T-cell (primary cell): ENCODE measurements at regions not wholly inside any gene's neighbourhood (a gene's known extent, or its start where the extent isn't known, plus 50 kb on each side); places are given as distances from the start of the nearest gene placed in this dataset.

Source experiments
- ATAC-seq, 4 experiments: fragments of 200-7000 bp in 3 of 4; fragments of 150-1000 bp in 1 of 4; cut with Tn5 transposase; replicated peaks in 1 of 4; 1 replicate in 3 of 4; 2 replicates in 1 of 4; pipeline ENCODE4 v1.10.0; 2021; ENCODE audit warnings: moderate library complexity in 3 of 4, mild to moderate bottlenecking in 2 of 4, moderate number of reproducible peaks in 1 of 4
- CTCF ChIA-PET, 2 donors: fragments of 300-600 bp; sonication (Branson Sonifier 250); formaldehyde crosslinking; loops; one replicate each; lab custom pipeline; 2022; ENCODE audit warnings: antibody characterized with exemption in 2 of 2; lab: Charles Lee
- POLR2A ChIA-PET, 2 donors: fragments of 300-600 bp; sonication (Branson Sonifier 250); formaldehyde crosslinking; loops; one replicate each; lab custom pipeline; 2022; ENCODE audit warnings: antibody characterized with exemption in 2 of 2; lab: Charles Lee
- DNase-seq, 35 experiments: peaks; one replicate each; pipeline versions ENCODE4 v3.0.0 to v3.0.0-alpha.2; 2013 to 2023
- H3K27ac ChIP-seq: one replicate; pipeline ENCODE4 v1.5.1; 2013; ENCODE audit warnings: low read length
- H3K27me3 ChIP-seq, 2 experiments: replicated peaks in 1 of 2; 1 replicate in 1 of 2; 2 replicates in 1 of 2; pipeline versions ENCODE4 v1.6.1 to v1.7.0; 2013; ENCODE audit warnings: low read length in 1 of 2, mixed read lengths in 1 of 2; ENCODE audit not compliant: control insufficient read depth in 2 of 2, insufficient read depth in 2 of 2; ENCODE audit errors: extremely low read depth in 1 of 2
- H3K36me3 ChIP-seq, 2 donors: 1 replicate in 1 of 2; 2 replicates in 1 of 2; pipeline versions ENCODE4 v1.6.1 to v1.7.0; 2013; ENCODE audit warnings: low read length in 1 of 2; ENCODE audit not compliant: control insufficient read depth in 2 of 2, insufficient read depth in 1 of 2; ENCODE audit errors: extremely low read depth in 1 of 2
- H3K4me1 ChIP-seq, 2 experiments: 1 replicate in 1 of 2; 2 replicates in 1 of 2; pipeline versions ENCODE4 v1.6.1 to v1.7.0; 2013; ENCODE audit warnings: low read length in 2 of 2, mixed read lengths in 1 of 2; ENCODE audit not compliant: insufficient read depth in 2 of 2, control insufficient read depth in 1 of 2; ENCODE audit errors: extremely low read depth in 1 of 2
- H3K4me3 ChIP-seq, 2 donors: 1 replicate in 1 of 2; 2 replicates in 1 of 2; pipeline versions ENCODE4 v1.5.1 to v1.7.0; 2013; ENCODE audit warnings: mild to moderate bottlenecking in 2 of 2, low read length in 1 of 2, moderate library complexity in 1 of 2; ENCODE audit not compliant: control insufficient read depth in 1 of 2; ENCODE audit errors: extremely low read depth in 1 of 2
- H3K9me3 ChIP-seq: 2 replicates; pipeline ENCODE4 v1.7.0; 2013
- H3K27ac Mint-ChIP-seq, 2 donors: one replicate each; pipeline ENCODE4 v1.8.0; 2020 to 2021; ENCODE audit warnings: mild to moderate bottlenecking in 2 of 2, mixed read lengths in 2 of 2
- H3K27me3 Mint-ChIP-seq, 2 donors: one replicate each; pipeline ENCODE4 v1.8.0; 2021 to 2022; ENCODE audit warnings: mixed read lengths in 2 of 2
- H3K36me3 Mint-ChIP-seq: one replicate; pipeline ENCODE4 v1.8.0; 2021; ENCODE audit warnings: mixed read lengths
- H3K4me1 Mint-ChIP-seq, 3 donors: one replicate each; pipeline ENCODE4 v1.8.0; 2020 to 2022; ENCODE audit warnings: mixed read lengths in 3 of 3, mild to moderate bottlenecking in 1 of 3
- H3K4me3 Mint-ChIP-seq, 3 donors: one replicate each; pipeline ENCODE4 v1.8.0; 2020 to 2022; ENCODE audit warnings: mild to moderate bottlenecking in 3 of 3, mixed read lengths in 3 of 3, moderate library complexity in 3 of 3
- H3K9me3 Mint-ChIP-seq, 3 donors: one replicate each; pipeline ENCODE4 v1.8.0; 2020 to 2022; ENCODE audit warnings: mixed read lengths in 3 of 3
- WGBS: methylation state at CpG from one replicate; pipeline ENCODE4 v1.1.5; 2013; ENCODE audit warnings: missing lambda C conversion rate; ENCODE audit not compliant: insufficient coverage; 5-methylcytosine and 5-hydroxymethylcytosine counted together

- CTCF ChIA-PET = interaction anchor here in 1 of 2 donors (0.6 to 1.1 kb wide), 4 partner anchors 10 to 282 kb away, joined by 3 read pairs; no protein-coding TSS in a partner anchor
- POLR2A ChIA-PET = interaction anchor here (0.5 to 0.8 kb wide), 4 partner anchors 92 to 1722 kb away, joined by 3 to 5 read pairs (median 4); no protein-coding TSS in a partner anchor
Measured at GRCh38 chr9:94166236-94166975, 82.1 kb downstream of the PTPDC1 start.

DNA sequence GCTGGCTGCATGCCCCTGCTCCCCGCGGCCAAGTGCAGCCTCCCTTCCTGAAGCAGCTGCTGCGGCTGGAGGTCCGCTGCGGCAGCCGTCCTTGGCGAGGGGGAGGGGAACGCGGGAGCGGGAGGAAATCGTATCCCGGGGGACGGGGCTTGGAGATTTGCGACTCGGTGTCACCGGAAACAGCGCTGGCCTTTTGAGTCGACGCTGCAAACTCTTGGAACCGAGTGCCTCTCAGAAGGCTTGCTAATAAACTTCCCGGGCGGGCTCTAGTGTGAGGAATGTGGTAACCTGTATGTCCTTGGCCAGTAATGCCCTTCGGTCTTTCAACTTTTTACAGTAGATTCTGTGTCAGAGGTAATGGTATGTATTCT is 82.7 kb downstream of the PTPDC1 start:
- peak overlapping the region; percentile 88 to 92 for H3K4me3 ChIP-seq
- no peak for ATAC-seq

More at GRCh38 chr9:94166236-94166975, 82.1 kb downstream of the PTPDC1 start:
- under 1% methylated on average over 71 of the region's 96 CpGs for WGBS
- H3K27ac Mint-ChIP-seq = peak overlapping the region; percentile 77 to 86
- no peaks in the 10 kb centered on the region for H3K27me3 Mint-ChIP-seq
- ATAC-seq (peak; percentile 67 to 75 (median 72)), DNase-seq (peak; percentile 81 to 97 (median 93))
- H3K4me1 Mint-ChIP-seq = peaks cover 52 to 56% (median 52%) of the 10 kb centered on the region in 3 donors
- H3K36me3 Mint-ChIP-seq = no peaks in the 10 kb centered on the region
- peak overlapping the region; percentile 85 for H3K27ac ChIP-seq
- H3K4me3 Mint-ChIP-seq = peak overlapping the region; percentile 78 to 87 (median 83)
- peak overlapping the region; percentile 88 to 92 for H3K4me3 ChIP-seq
- no peaks in the 10 kb centered on the region for H3K27me3 ChIP-seq
- peaks cover 15 to 45% of the 10 kb centered on the region in 2 experiments for H3K4me1 ChIP-seq
- no peaks in the 10 kb centered on the region for H3K36me3 ChIP-seq
- H3K9me3 Mint-ChIP-seq = no peaks in the 10 kb centered on the region
- H3K9me3 ChIP-seq = no peaks in the 10 kb centered on the region

GRCh38 chr9:94167376-94167890 is 83.2 kb downstream of the PTPDC1 start:
- WGBS = 0% methylated on average over 2 of the region's 5 CpGs
- Histone ChIP-seq H3K27ac (peak overlapping the region; percentile 85), H3K4me3 (peak overlapping the region; percentile 88 to 92), H3K36me3 (no peaks in the 10 kb centered on the region), H3K9me3 (no peaks in the 10 kb centered on the region), H3K4me1 (peaks cover 21 to 45% of the 10 kb centered on the region in 2 experiments), H3K27me3 (no peaks in the 10 kb centered on the region)
- no peaks in the 10 kb centered on the region for H3K36me3 Mint-ChIP-seq
- CTCF ChIA-PET = no interaction called here
- peaks cover 60 to 66% (median 61%) of the 10 kb centered on the region in 3 donors for H3K4me1 Mint-ChIP-seq
- no peaks in the 10 kb centered on the region for H3K9me3 Mint-ChIP-seq
- no peaks in the 10 kb centered on the region for H3K27me3 Mint-ChIP-seq
- DNase-seq (no peak), ATAC-seq (no peak)
- peak overlapping the region; percentile 78 to 87 (median 83) for H3K4me3 Mint-ChIP-seq
- POLR2A ChIA-PET = no interaction called here
- peak overlapping the region; percentile 20 to 86 for H3K27ac Mint-ChIP-seq

More for the DNA sequence above, 82.7 kb downstream of the PTPDC1 start:
- Mint-ChIP-seq H3K4me3 (peak overlapping the region; percentile 78 to 87 (median 83)), H3K27me3 (no peaks in the 10 kb centered on the region), H3K36me3 (no peaks in the 10 kb centered on the region), H3K9me3 (no peaks in the 10 kb centered on the region), H3K27ac (peak overlapping the region; percentile 20 to 86), H3K4me1 (peaks cover 57 to 62% (median 57%) of the 10 kb centered on the region in 3 donors)
- CTCF ChIA-PET = interaction anchor here in 1 of 2 donors (0.7 kb wide), 1 partner anchor 10 kb away, joined by 3 read pairs; no protein-coding TSS in a partner anchor
- Histone ChIP-seq H3K36me3 (no peaks in the 10 kb centered on the region), H3K27me3 (no peaks in the 10 kb centered on the region), H3K27ac (peak overlapping the region; percentile 85), H3K4me1 (peaks cover 21 to 45% of the 10 kb centered on the region in 2 experiments), H3K9me3 (no peaks in the 10 kb centered on the region)
- POLR2A ChIA-PET = no interaction called here
- DNase-seq = peak in 2 of 35 experiments; percentile 8 to 9
- WGBS = 0% methylated on average over 16 of the region's 23 CpGs

DNA sequence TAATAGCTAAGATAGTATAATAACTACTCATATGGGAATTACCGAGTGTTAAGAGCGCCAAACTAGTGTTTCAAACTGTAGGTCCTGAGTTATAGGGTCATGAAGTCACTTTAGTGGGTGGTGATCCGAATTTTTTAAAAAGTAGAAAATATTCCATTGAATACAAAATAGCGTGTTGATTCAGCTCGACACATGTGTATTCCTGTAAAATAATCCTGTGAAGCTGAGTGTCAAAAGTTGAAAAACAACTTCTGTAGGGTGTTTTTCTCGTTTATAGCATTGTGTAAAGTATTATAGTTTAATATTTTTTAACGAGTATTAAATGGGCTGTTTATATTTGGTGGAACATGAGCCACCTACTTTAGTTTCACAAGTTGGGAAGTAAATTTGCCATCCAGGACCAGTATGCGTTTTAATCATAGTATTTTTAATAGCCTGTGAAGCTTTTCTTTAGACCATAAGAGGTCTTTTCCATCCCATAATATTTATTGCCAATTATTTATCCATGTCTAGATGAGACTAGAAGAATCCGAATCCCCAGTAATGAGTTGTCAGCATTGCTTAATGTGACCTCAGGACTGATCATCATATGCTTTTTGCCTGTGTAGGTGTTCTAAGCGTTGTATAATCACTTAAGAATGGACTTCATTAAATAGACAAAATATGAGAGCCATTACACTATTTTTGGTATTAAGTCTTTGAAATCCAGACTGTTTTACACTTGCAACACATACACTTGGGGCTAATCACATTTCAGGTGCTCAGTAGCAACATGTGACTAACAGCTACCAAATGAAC is 84.1 kb downstream of the PTPDC1 start:
- Histone ChIP-seq H3K9me3 (no peaks in the 10 kb centered on the region), H3K36me3 (no peaks in the 10 kb centered on the region), H3K4me3 (no peak overlapping the region), H3K4me1 (peaks cover 29 to 45% of the 10 kb centered on the region in 2 experiments), H3K27ac (peak overlapping the region; percentile 85), H3K27me3 (no peaks in the 10 kb centered on the region)
- ChIA-PET CTCF (interaction anchor here (0.6 kb wide), 2 partner anchors 104 to 140 kb away, joined by 3 read pairs; no protein-coding TSS in a partner anchor), POLR2A (interaction anchor here in 1 of 2 donors (0.5 kb wide), 1 partner anchor 1840 kb away, joined by 4 read pairs; no protein-coding TSS in a partner anchor)
- Mint-ChIP-seq H3K27me3 (no peaks in the 10 kb centered on the region), H3K4me1 (peaks cover 70 to 75% (median 71%) of the 10 kb centered on the region in 3 donors), H3K4me3 (peak overlapping the region; percentile 78 to 87 (median 83)), H3K36me3 (peaks cover 4% of the 10 kb centered on the region), H3K27ac (peak overlapping the region in 1 of 2 donors; percentile 23), H3K9me3 (no peaks in the 10 kb centered on the region)
- ATAC-seq (no peak), DNase-seq (no peak)
- WGBS = no CpG with 5 or more reads among the region's 10 CpGs

DNA sequence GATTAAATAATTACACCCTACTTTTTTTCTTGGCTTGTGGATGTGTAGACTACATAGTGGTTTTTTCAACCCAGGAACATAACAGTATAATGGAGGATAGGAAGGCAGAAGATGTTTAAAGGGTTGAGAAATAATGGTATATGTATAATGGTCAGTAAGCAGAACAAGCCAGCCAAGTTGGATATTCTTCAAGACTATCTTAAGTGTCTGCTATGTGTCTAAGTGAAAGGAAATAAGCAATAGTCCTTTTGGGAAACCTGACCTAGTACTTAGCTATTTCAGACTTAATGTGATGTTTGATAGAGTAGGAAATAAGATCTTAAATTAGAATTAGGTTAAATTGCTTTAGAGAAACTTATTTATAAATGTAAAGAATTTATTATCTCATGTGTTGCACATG is 85.7 kb downstream of the PTPDC1 start:
- Mint-ChIP-seq H3K27ac (peak overlapping the region in 1 of 2 donors; percentile 16), H3K27me3 (no peaks in the 10 kb centered on the region), H3K4me1 (peaks cover 79 to 80% (median 80%) of the 10 kb centered on the region in 3 donors), H3K36me3 (peaks cover 13% of the 10 kb centered on the region), H3K4me3 (peak overlapping the region in 2 of 3 donors; percentile 1 to 83), H3K9me3 (no peaks in the 10 kb centered on the region)
- Histone ChIP-seq H3K4me3 (no peak overlapping the region), H3K9me3 (no peaks in the 10 kb centered on the region), H3K4me1 (peaks cover 40 to 46% of the 10 kb centered on the region in 2 experiments), H3K27ac (no peak overlapping the region), H3K27me3 (no peaks in the 10 kb centered on the region), H3K36me3 (peaks cover 0 to 11% of the 10 kb centered on the region in 2 donors)
- DNase-seq = no peak
- ChIA-PET CTCF (no interaction called here), POLR2A (no interaction called here)
- no peak for ATAC-seq

DNA sequence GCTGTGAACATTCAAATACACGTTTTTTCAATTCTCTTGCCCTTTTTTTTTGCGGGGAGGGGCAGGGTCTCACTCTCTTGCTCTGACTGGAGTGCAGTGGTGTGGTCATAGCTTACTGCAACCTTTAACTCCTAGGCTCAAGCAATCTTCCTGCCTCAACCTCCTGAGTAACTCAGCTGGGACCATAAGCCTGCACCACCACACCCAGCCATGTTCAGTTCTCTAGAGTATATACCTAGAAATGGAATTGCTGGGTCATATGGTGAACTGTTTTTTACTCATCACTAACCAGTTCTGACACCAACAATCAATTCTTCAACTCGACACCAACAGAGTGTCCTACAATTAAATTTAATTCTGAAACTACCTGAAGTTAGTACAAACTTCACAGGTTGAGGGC is 85.5 kb upstream of the ZNF169 start:
- H3K4me3 ChIP-seq = no peak overlapping the region
- peak overlapping the region in 2 of 3 donors; percentile 18 to 48 for H3K4me3 Mint-ChIP-seq

More for the DNA sequence above, 85.5 kb upstream of the ZNF169 start:
- H3K9me3 Mint-ChIP-seq = no peaks in the 10 kb centered on the region
- H3K36me3 Mint-ChIP-seq = peaks cover 29% of the 10 kb centered on the region
- H3K27me3 ChIP-seq = no peaks in the 10 kb centered on the region
- ATAC-seq (no peak), DNase-seq (no peak)
- WGBS = no CpG with 5 or more reads among the region's 3 CpGs
- H3K27me3 Mint-ChIP-seq = no peaks in the 10 kb centered on the region
- H3K4me1 Mint-ChIP-seq = peaks cover 80 to 87% (median 82%) of the 10 kb centered on the region in 3 donors
- CTCF ChIA-PET = no interaction called here
- H3K27ac ChIP-seq = no peak overlapping the region
- peaks cover 0 to 30% of the 10 kb centered on the region in 2 donors for H3K36me3 ChIP-seq
- POLR2A ChIA-PET = no interaction called here
- H3K9me3 ChIP-seq = no peaks in the 10 kb centered on the region
- peak overlapping the region; percentile 32 to 71 for H3K27ac Mint-ChIP-seq
- H3K4me1 ChIP-seq = peaks cover 31 to 36% of the 10 kb centered on the region in 2 experiments
